H9 (cell line): ENCODE measurements at regions not wholly inside any gene's neighbourhood (a gene's known extent, or its start where the extent isn't known, plus 50 kb on each side); places are given as distances from the start of the nearest gene placed in this dataset.

Source experiments
- DNase-seq: peaks from one replicate; pipeline ENCODE4 v3.0.0-alpha.2; 2017
- H2AFZ ChIP-seq: one replicate; pipeline ENCODE4 v1.6.1; 2013; ENCODE audit warnings: mild to moderate bottlenecking, low read length, control low read depth, moderate library complexity
- H2AK5ac ChIP-seq: 2 replicates; pipeline ENCODE4 v1.6.1; 2013; ENCODE audit warnings: low read length, control low read depth, mixed read lengths; ENCODE audit not compliant: insufficient read length
- H2BK120ac ChIP-seq: one replicate; pipeline ENCODE4 v1.6.1; 2013; ENCODE audit warnings: low read depth, mild to moderate bottlenecking, low read length, control low read depth, inconsistent platforms; ENCODE audit not compliant: poor library complexity, severe bottlenecking
- H2BK12ac ChIP-seq: 2 replicates; pipeline ENCODE4 v1.6.1; 2013; ENCODE audit warnings: low read length, control low read depth, mixed read lengths, low read depth; ENCODE audit not compliant: insufficient read length
- H2BK15ac ChIP-seq: 2 replicates; pipeline ENCODE4 v1.6.1; 2013; ENCODE audit warnings: low read depth, low read length, control low read depth
- H2BK20ac ChIP-seq: one replicate; pipeline ENCODE4 v1.6.1; 2013; ENCODE audit warnings: low read depth, mild to moderate bottlenecking, low read length, control low read depth, inconsistent platforms; ENCODE audit not compliant: poor library complexity, severe bottlenecking
- H2BK5ac ChIP-seq: 2 replicates; pipeline ENCODE4 v1.6.1; 2013; ENCODE audit warnings: low read length, control low read depth, mixed read lengths; ENCODE audit not compliant: insufficient read length
- H3K14ac ChIP-seq: 2 replicates; pipeline ENCODE4 v1.6.1; 2013; ENCODE audit warnings: low read length, control low read depth; ENCODE audit not compliant: insufficient read depth
- H3K18ac ChIP-seq: 2 replicates; pipeline ENCODE4 v1.6.1; 2013; ENCODE audit warnings: low read depth, mild to moderate bottlenecking, mixed read lengths, low read length, control low read depth; ENCODE audit not compliant: insufficient read length
- H3K23ac ChIP-seq: 2 replicates; pipeline ENCODE4 v1.6.1; 2013; ENCODE audit warnings: low read length, control low read depth, mixed read lengths, low read depth; ENCODE audit not compliant: insufficient read length
- H3K23me2 ChIP-seq: 2 replicates; pipeline ENCODE4 v1.6.1; 2013; ENCODE audit warnings: low read depth, mild to moderate bottlenecking, mixed read lengths, low read length, control low read depth; ENCODE audit not compliant: insufficient read length, poor library complexity, severe bottlenecking
- H3K27ac ChIP-seq: 2 replicates; pipeline ENCODE4 v1.5.1; 2013; ENCODE audit warnings: low read length, control low read depth, mixed read lengths, low read depth; ENCODE audit not compliant: insufficient read length
- H3K27me3 ChIP-seq: 2 replicates; pipeline ENCODE4 v1.6.1; 2013; ENCODE audit warnings: low read length, control low read depth, inconsistent platforms; ENCODE audit not compliant: insufficient read depth
- H3K4ac ChIP-seq: 2 replicates; pipeline ENCODE4 v1.6.1; 2013; ENCODE audit warnings: low read depth, mild to moderate bottlenecking, control low read depth, inconsistent platforms, low read length, moderate library complexity
- H3K4me1 ChIP-seq: 2 replicates; pipeline ENCODE4 v1.6.1; 2013; ENCODE audit warnings: low read length, control low read depth, inconsistent platforms; ENCODE audit not compliant: insufficient read depth
- H3K4me2 ChIP-seq: 2 replicates; pipeline ENCODE4 v1.6.1; 2013; ENCODE audit warnings: low read length, control low read depth, mixed read lengths; ENCODE audit not compliant: insufficient read length, insufficient read depth
- H3K56ac ChIP-seq: 2 replicates; pipeline ENCODE4 v1.6.1; 2013; ENCODE audit warnings: low read depth, mild to moderate bottlenecking, mixed read lengths, low read length, control low read depth; ENCODE audit not compliant: insufficient read length
- H3K79me1 ChIP-seq: 2 replicates; pipeline ENCODE4 v1.6.1; 2013; ENCODE audit warnings: low read depth, mild to moderate bottlenecking, moderate library complexity, low read length, control low read depth, inconsistent platforms; ENCODE audit not compliant: insufficient read depth, poor library complexity, severe bottlenecking
- H3K79me2 ChIP-seq: 2 replicates; pipeline ENCODE4 v1.6.1; 2013; ENCODE audit warnings: low read length, control low read depth, inconsistent platforms; ENCODE audit not compliant: insufficient read depth
- H3K9ac ChIP-seq: 2 replicates; pipeline ENCODE4 v1.6.1; 2013; ENCODE audit warnings: low read length, control low read depth, mixed read lengths; ENCODE audit not compliant: insufficient read length; ENCODE audit errors: extremely low read depth
- H3K9me3 ChIP-seq: one replicate; pipeline ENCODE4 v1.6.1; 2013; ENCODE audit warnings: low read depth, low read length, inconsistent platforms; ENCODE audit not compliant: control insufficient read depth
- H3T11ph ChIP-seq: one replicate; pipeline ENCODE4 v1.6.1; 2013; ENCODE audit warnings: mild to moderate bottlenecking, low read length, control low read depth, inconsistent platforms
- H4K20me1 ChIP-seq: one replicate; pipeline ENCODE4 v1.6.1; 2013; ENCODE audit not compliant: control insufficient read depth, insufficient read length, insufficient read depth
- H4K5ac ChIP-seq: 2 replicates; pipeline ENCODE4 v1.6.1; 2013; ENCODE audit warnings: low read depth, mild to moderate bottlenecking, mixed read lengths, low read length, control low read depth; ENCODE audit not compliant: insufficient read length
- H4K8ac ChIP-seq: replicated peaks from 2 replicates; pipeline ENCODE4 v1.6.1; 2013; ENCODE audit warnings: low read length, control low read depth, mixed read lengths, low read depth; ENCODE audit not compliant: insufficient read length
- H4K91ac ChIP-seq: 2 replicates; pipeline ENCODE4 v1.6.1; 2013; ENCODE audit warnings: low read depth, mild to moderate bottlenecking, moderate library complexity, mixed read lengths, low read length, control low read depth; ENCODE audit not compliant: insufficient read length
- H3K27ac Mint-ChIP-seq, 3 experiments: 2 replicates in 2 of 3; 3 replicates in 1 of 3; pipeline ENCODE4 v1.8.0; 2020 to 2021; ENCODE audit warnings: mixed read lengths in 3 of 3, mild to moderate bottlenecking in 1 of 3, moderate library complexity in 1 of 3
- H3K27me3 Mint-ChIP-seq: 2 replicates; pipeline ENCODE4 v1.8.0; 2021; ENCODE audit warnings: low read depth, mild to moderate bottlenecking, moderate library complexity, mixed read lengths
- H3K36me3 Mint-ChIP-seq, 3 experiments: 2 replicates in 2 of 3; 3 replicates in 1 of 3; pipeline ENCODE4 v1.8.0; 2020 to 2021; ENCODE audit warnings: low read depth in 3 of 3, mixed read lengths in 3 of 3; ENCODE audit not compliant: insufficient read depth in 1 of 3
- H3K4me1 Mint-ChIP-seq, 2 experiments: 2 replicates each; pipeline ENCODE4 v1.8.0; 2020; ENCODE audit warnings: mixed read lengths in 2 of 2
- H3K4me3 Mint-ChIP-seq, 2 experiments: 2 replicates in 1 of 2; 3 replicates in 1 of 2; pipeline ENCODE4 v1.8.0; 2020 to 2021; ENCODE audit warnings: mild to moderate bottlenecking in 2 of 2, mixed read lengths in 2 of 2, moderate library complexity in 1 of 2
- H3K9me3 Mint-ChIP-seq, 2 experiments: 2 replicates in 1 of 2; 3 replicates in 1 of 2; pipeline ENCODE4 v1.8.0; 2020; ENCODE audit warnings: mild to moderate bottlenecking in 2 of 2, mixed read lengths in 2 of 2, moderate library complexity in 1 of 2
- WGBS: extraction: QIAGEN DNeasy Blood & Tissue Kit; methylation state at CpG from one replicate; pipeline ENCODE4 v1.1.7; 2013; ENCODE audit warnings: missing lambda C conversion rate, low lambda C conversion rate, mixed read lengths; ENCODE audit not compliant: insufficient read length; ENCODE audit errors: extremely low coverage; 5-methylcytosine and 5-hydroxymethylcytosine counted together
- TF ChIP-seq, protein P1 (sequence below): fragments of 200-600 bp; sonication (generic); conservative IDR thresholded peaks from 3 replicates; pipeline ENCODE4 v1.8.0; 2021; ENCODE audit warnings: antibody characterized with exemption, mild to moderate bottlenecking

DNA sequence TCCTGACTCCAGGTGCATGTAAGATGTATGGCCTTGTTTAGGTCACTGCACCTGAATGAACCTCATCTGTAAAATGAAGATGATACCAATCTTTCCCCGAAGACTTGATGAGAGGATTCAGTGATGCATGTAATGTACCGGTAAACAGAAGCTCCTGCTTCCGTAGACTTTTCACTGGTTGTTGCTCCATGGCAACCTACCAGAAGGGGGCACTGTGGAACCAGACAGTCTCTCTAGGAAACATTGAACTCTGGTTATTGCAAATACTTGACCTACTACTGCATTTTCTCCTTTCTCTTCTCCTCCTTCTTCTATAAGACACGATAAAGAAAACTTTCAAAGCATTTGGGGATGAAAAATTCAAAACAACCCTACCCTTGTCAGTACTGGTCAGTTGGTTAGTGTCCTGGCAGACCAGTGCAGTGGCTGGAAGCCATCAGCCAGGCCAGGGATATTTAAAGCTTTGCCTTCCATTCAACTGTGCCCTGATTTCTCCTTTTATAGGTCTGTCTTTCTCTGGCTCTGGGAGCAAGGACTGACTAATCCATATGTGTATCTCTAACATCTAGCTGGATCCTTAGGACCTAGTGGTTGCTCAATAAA is 667.4 kb upstream of the SALL1 start:
- no peak overlapping the region for H3K27ac ChIP-seq
- no peak overlapping the region for H2BK15ac ChIP-seq
- H4K8ac ChIP-seq = no peak overlapping the region
- H2BK120ac ChIP-seq = no peak overlapping the region
- no peaks in the 10 kb centered on the region for H3K9me3 ChIP-seq
- H3K14ac ChIP-seq = no peak overlapping the region
- H2BK12ac ChIP-seq = no peak overlapping the region
- H3K18ac ChIP-seq = no peak overlapping the region
- no peak overlapping the region for H3K56ac ChIP-seq
- H3K79me1 ChIP-seq = no peaks in the 10 kb centered on the region
- DNase-seq = peak; percentile 64
- H4K5ac ChIP-seq = no peak overlapping the region
- no peak overlapping the region for H3K4ac ChIP-seq
- no peak overlapping the region for H3K27ac Mint-ChIP-seq
- TF ChIP-seq, protein P1, sequence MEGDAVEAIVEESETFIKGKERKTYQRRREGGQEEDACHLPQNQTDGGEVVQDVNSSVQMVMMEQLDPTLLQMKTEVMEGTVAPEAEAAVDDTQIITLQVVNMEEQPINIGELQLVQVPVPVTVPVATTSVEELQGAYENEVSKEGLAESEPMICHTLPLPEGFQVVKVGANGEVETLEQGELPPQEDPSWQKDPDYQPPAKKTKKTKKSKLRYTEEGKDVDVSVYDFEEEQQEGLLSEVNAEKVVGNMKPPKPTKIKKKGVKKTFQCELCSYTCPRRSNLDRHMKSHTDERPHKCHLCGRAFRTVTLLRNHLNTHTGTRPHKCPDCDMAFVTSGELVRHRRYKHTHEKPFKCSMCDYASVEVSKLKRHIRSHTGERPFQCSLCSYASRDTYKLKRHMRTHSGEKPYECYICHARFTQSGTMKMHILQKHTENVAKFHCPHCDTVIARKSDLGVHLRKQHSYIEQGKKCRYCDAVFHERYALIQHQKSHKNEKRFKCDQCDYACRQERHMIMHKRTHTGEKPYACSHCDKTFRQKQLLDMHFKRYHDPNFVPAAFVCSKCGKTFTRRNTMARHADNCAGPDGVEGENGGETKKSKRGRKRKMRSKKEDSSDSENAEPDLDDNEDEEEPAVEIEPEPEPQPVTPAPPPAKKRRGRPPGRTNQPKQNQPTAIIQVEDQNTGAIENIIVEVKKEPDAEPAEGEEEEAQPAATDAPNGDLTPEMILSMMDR = peak; percentile 89
- no peak overlapping the region for H3K9ac ChIP-seq
- peaks cover 0 to 3% of the 10 kb centered on the region in 2 experiments; a peak in 1 of 5 replicates for H3K9me3 Mint-ChIP-seq
- no peaks in the 10 kb centered on the region for H4K20me1 ChIP-seq
- H2AFZ ChIP-seq = no peak overlapping the region
- no peaks in the 10 kb centered on the region for H3K79me2 ChIP-seq
- H3K36me3 Mint-ChIP-seq = no peaks in the 10 kb centered on the region
- H3K4me1 Mint-ChIP-seq = 0 out of 4 replicates have a peak, but pooled peaks cover 0 to 3% of the 10 kb centered on the region in 2 experiments
- no peak overlapping the region; a peak in 1 of 5 replicates for H3K4me3 Mint-ChIP-seq
- H3T11ph ChIP-seq = no peak overlapping the region
- H4K91ac ChIP-seq = no peak overlapping the region
- H3K4me2 ChIP-seq = no peak overlapping the region
- WGBS = no CpG with 5 or more reads among the region's 4 CpGs
- H3K27me3 Mint-ChIP-seq = no peaks in the 10 kb centered on the region
- no peak overlapping the region for H2BK20ac ChIP-seq
- H2BK5ac ChIP-seq = no peak overlapping the region
- no peaks in the 10 kb centered on the region for H3K27me3 ChIP-seq
- no peaks in the 10 kb centered on the region for H3K23me2 ChIP-seq
- no peaks in the 10 kb centered on the region for H3K4me1 ChIP-seq
- H2AK5ac ChIP-seq = no peak overlapping the region
- H3K23ac ChIP-seq = no peak overlapping the region
